Esophagus squamous epithelium (tissue), 5 donors: ENCODE measurements at regions not wholly inside any gene's neighbourhood (a gene's known extent, or its start where the extent isn't known, plus 50 kb on each side); places are given as distances from the start of the nearest gene placed in this dataset.

Source experiments
- DNase-seq: peaks from one replicate; lab custom pipeline; 2025; lab: John Stamatoyannopoulos, UW
- H3K27ac ChIP-seq, 4 donors: fragments of 200-600 bp; sonication (generic); one replicate each; pipeline ENCODE4 v1.5.1; 2016 to 2019; ENCODE audit warnings: mild to moderate bottlenecking in 1 of 4
- H3K27me3 ChIP-seq, 4 donors: fragments of 200-600 bp; sonication (generic); 1 replicate in 3 of 4; 2 replicates in 1 of 4; pipeline versions ENCODE4 v1.5.1 to v1.6.0; 2017 to 2021; ENCODE audit warnings: antibody characterized with exemption in 1 of 4
- H3K36me3 ChIP-seq, 3 donors: fragments of 200-600 bp; sonication (generic); one replicate each; pipeline ENCODE4 v1.5.1; 2016 to 2019
- H3K4me1 ChIP-seq, 3 donors: fragments of 200-600 bp; sonication (generic); one replicate each; pipeline ENCODE4 v1.5.1; 2017 to 2019
- H3K4me3 ChIP-seq, 4 donors: fragments of 200-600 bp; sonication (generic); 1 replicate in 3 of 4; 2 replicates in 1 of 4; pipeline ENCODE4 v1.5.1; 2016 to 2019; ENCODE audit warnings: mild to moderate bottlenecking in 2 of 4, moderate library complexity in 1 of 4
- H3K9me3 ChIP-seq, 3 donors: fragments of 200-600 bp; sonication (generic); one replicate each; pipeline ENCODE4 v1.5.1; 2016 to 2019
- POLR2A ChIP-seq, 4 donors: fragments of 450-650 bp; IDR thresholded peaks; one replicate each; pipeline ENCODE4 v1.6.1; 2017; ENCODE audit warnings: antibody characterized with exemption in 4 of 4, mild to moderate bottlenecking in 4 of 4, moderate library complexity in 3 of 4
- WGBS, 2 donors: methylation state at CpG; one replicate each; pipeline ENCODE4 v1.1.5; 2018; 5-methylcytosine and 5-hydroxymethylcytosine counted together
- intact Hi-C: fragments of 100-400 bp; cut with DNase I; formaldehyde crosslinking; loops from one replicate; pipeline ENCODE4 v1.15.0; 2022
- TF ChIP-seq, protein P1 (sequence below), 6 experiments: fragments of 450-650 bp in 4 of 6; fragments of 200-600 bp in 2 of 6; sonication (generic) in 2 of 6; IDR thresholded peaks; one replicate each; pipeline ENCODE4 v1.5.1; 2016 to 2019; ENCODE audit warnings: antibody characterized with exemption in 6 of 6, mild to moderate bottlenecking in 4 of 6, moderate library complexity in 4 of 6
- donor health status: DM: yes; HTN: yes; CAD: no.

GRCh38 chr11:45585205-45585604 lies 80.2 kb downstream of the CHST1 start:
- 55 to 56% methylated on average over 3 to 4 of the region's 5 CpGs for whole genome bisulfite sequencing, 2 donors
- H3K9me3 ChIP-seq: no peaks in the 10 kb centered on the region
- peaks cover 0 to 41% (median 0%) of the 10 kb centered on the region in 4 donors for H3K27me3 ChIP-seq
- no peak for DNase-seq
- H3K4me1 ChIP-seq: no peaks in the 10 kb centered on the region
- H3K27ac ChIP-seq: no peak overlapping the region
- intact Hi-C loops: no loop called here
- no peaks in the 10 kb centered on the region for H3K36me3 ChIP-seq
- TF ChIP-seq POLR2A (IDR thresholded peaks at IDR 0.05): no peak
- TF ChIP-seq, protein P1, sequence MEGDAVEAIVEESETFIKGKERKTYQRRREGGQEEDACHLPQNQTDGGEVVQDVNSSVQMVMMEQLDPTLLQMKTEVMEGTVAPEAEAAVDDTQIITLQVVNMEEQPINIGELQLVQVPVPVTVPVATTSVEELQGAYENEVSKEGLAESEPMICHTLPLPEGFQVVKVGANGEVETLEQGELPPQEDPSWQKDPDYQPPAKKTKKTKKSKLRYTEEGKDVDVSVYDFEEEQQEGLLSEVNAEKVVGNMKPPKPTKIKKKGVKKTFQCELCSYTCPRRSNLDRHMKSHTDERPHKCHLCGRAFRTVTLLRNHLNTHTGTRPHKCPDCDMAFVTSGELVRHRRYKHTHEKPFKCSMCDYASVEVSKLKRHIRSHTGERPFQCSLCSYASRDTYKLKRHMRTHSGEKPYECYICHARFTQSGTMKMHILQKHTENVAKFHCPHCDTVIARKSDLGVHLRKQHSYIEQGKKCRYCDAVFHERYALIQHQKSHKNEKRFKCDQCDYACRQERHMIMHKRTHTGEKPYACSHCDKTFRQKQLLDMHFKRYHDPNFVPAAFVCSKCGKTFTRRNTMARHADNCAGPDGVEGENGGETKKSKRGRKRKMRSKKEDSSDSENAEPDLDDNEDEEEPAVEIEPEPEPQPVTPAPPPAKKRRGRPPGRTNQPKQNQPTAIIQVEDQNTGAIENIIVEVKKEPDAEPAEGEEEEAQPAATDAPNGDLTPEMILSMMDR (IDR thresholded peaks at IDR 0.05): no peak
- H3K4me3 ChIP-seq: no peak overlapping the region

- 83 to 92% methylated on average over 4 to 6 of the region's 15 CpGs for WGBS, 2 donors
- Histone ChIP-seq H3K36me3 (no peaks in the 10 kb centered on the region), H3K27ac (no peak overlapping the region), H3K4me3 (no peak overlapping the region), H3K27me3 (peaks cover 0 to 44% (median 0%) of the 10 kb centered on the region in 4 donors), H3K9me3 (no peaks in the 10 kb centered on the region), H3K4me1 (no peaks in the 10 kb centered on the region)
- TF ChIP-seq POLR2A (IDR thresholded peaks at IDR 0.05): no peak
- TF ChIP-seq, protein P1 (IDR thresholded peaks at IDR 0.05): no peak
- intact Hi-C loops: no loop called here
- DNase-seq: no peak
These were observed 81.3 kb downstream of the CHST1 start for GRCh38 chr11:45583981-45584566.

GRCh38 chr11:45580399-45580798 lies 85.0 kb downstream of the CHST1 start:
- WGBS, 2 donors: 11 to 17% methylated on average over 6 of the region's 6 CpGs

DNA sequence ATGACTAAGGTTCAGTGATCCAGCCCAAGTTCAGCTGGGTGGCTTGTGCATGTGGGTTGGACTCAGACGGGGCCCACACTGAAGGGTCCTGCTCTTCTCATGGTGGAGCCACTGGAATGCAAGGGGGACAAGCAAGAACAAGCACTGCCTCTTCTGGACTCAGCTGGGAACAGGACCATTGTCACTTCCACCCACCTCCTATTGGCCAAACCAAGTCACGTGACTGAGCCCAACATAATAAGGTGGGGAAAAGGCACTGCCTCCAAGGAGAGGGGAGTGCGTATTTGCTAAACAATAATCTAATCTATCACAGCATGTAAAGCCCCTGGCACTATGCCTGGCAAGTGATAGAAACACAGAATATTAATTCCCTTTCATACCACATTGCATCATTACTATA lies 87.1 kb downstream of the CHST1 start:
- intact Hi-C loops: no loop called here
- TF ChIP-seq, protein P1 (IDR thresholded peaks at IDR 0.05): no peak
- TF ChIP-seq POLR2A (IDR thresholded peaks at IDR 0.05): no peak
- 42 to 80% methylated on average over 2 of the region's 3 CpGs for WGBS, 2 donors
- DNase-seq: no peak
- H3K9me3 ChIP-seq: no peaks in the 10 kb centered on the region
- no peak overlapping the region for H3K4me3 ChIP-seq
- H3K4me1 ChIP-seq: no peaks in the 10 kb centered on the region
- no peaks in the 10 kb centered on the region for H3K36me3 ChIP-seq
- H3K27ac ChIP-seq: no peak overlapping the region
- peaks cover 0 to 82% (median 0%) of the 10 kb centered on the region in 4 donors for H3K27me3 ChIP-seq

More at GRCh38 chr11:45580399-45580798, 85.0 kb downstream of the CHST1 start:
- Histone ChIP-seq H3K27ac (no peak overlapping the region), H3K4me1 (no peaks in the 10 kb centered on the region), H3K4me3 (no peak overlapping the region), H3K27me3 (peaks cover 0 to 74% (median 0%) of the 10 kb centered on the region in 4 donors), H3K36me3 (no peaks in the 10 kb centered on the region), H3K9me3 (no peaks in the 10 kb centered on the region)
- no peak for TF ChIP-seq POLR2A (IDR thresholded peaks at IDR 0.05)
- TF ChIP-seq, protein P1 (IDR thresholded peaks at IDR 0.05): no peak
- no peak for DNase-seq
- intact Hi-C loops: no loop called here

- Histone ChIP-seq H3K27ac (no peak overlapping the region), H3K4me3 (no peak overlapping the region), H3K9me3 (no peaks in the 10 kb centered on the region), H3K36me3 (no peaks in the 10 kb centered on the region), H3K27me3 (peaks cover 0 to 83% (median 0%) of the 10 kb centered on the region in 4 donors), H3K4me1 (no peaks in the 10 kb centered on the region)
- 14 to 16% methylated on average over 4 of the region's 4 CpGs for WGBS, 2 donors
- TF ChIP-seq, protein P1 (IDR thresholded peaks at IDR 0.05): no peak
- no peak for TF ChIP-seq POLR2A (IDR thresholded peaks at IDR 0.05)
- intact Hi-C loops: no loop called here
- no peak for DNase-seq
These were observed 87.7 kb downstream of the CHST1 start for GRCh38 chr11:45577752-45578151.
